H1 (cell line): ENCODE measurements at regions not wholly inside any gene's neighbourhood (a gene's known extent, or its start where the extent isn't known, plus 50 kb on each side); places are given as distances from the start of the nearest gene placed in this dataset.
A peak's percentile ranks its signal among the peaks of the same experiment; 100 is the strongest.

Experiments
- CTCF ChIA-PET: fragments of 300-600 bp; sonication (Branson Sonifier 250); formaldehyde crosslinking; loops from one replicate; lab custom pipeline; 2021; ENCODE audit not compliant: partially characterized antibody; lab: Charles Lee
- POLR2A ChIA-PET: fragments of 300-600 bp; sonication (Branson Sonifier 250); formaldehyde crosslinking; loops from one replicate; lab custom pipeline; 2021; ENCODE audit warnings: inconsistent platforms; ENCODE audit not compliant: partially characterized antibody; lab: Charles Lee
- DNase-seq, 2 experiments: peaks; one replicate each; pipeline versions ENCODE4 v3.0.0 to v3.0.0-alpha.2; 2010 to 2022; ENCODE audit warnings: low spot score in 2 of 2, low read depth in 1 of 2, mixed read lengths in 1 of 2
- FAIRE-seq: peaks from 2 replicates; lab custom pipeline; 2011; peaks lifted over from hg19 to GRCh38; lab: Jason Lieb, UNC
- H2AFZ ChIP-seq: 2 replicates; pipeline ENCODE4 v1.8.1; 2012; ENCODE audit warnings: low read length, inconsistent platforms
- H2AK5ac ChIP-seq: 2 replicates; pipeline ENCODE4 v1.6.1; 2013; ENCODE audit warnings: low read depth, low read length
- H2BK120ac ChIP-seq: replicated peaks from 2 replicates; pipeline ENCODE3; 2013; ENCODE audit warnings: low read depth, low read length, inconsistent platforms
- H2BK12ac ChIP-seq: 2 replicates; pipeline ENCODE4 v1.6.1; 2013; ENCODE audit warnings: low read depth, low read length
- H2BK15ac ChIP-seq: 2 replicates; pipeline ENCODE4 v1.6.1; 2013; ENCODE audit warnings: low read length
- H2BK20ac ChIP-seq: 2 replicates; pipeline ENCODE4 v1.6.1; 2013; ENCODE audit warnings: low read length
- H2BK5ac ChIP-seq: 2 replicates; pipeline ENCODE4 v1.6.1; 2013; ENCODE audit warnings: low read depth, low read length
- H3K14ac ChIP-seq: 2 replicates; pipeline ENCODE4 v1.6.1; 2013; ENCODE audit warnings: inconsistent platforms; ENCODE audit not compliant: insufficient read length
- H3K18ac ChIP-seq: 2 replicates; pipeline ENCODE4 v1.6.1; 2013; ENCODE audit warnings: low read length; ENCODE audit errors: extremely low read depth
- H3K23ac ChIP-seq: 2 replicates; pipeline ENCODE4 v1.6.1; 2013; ENCODE audit warnings: inconsistent platforms; ENCODE audit not compliant: insufficient read length
- H3K23me2 ChIP-seq: 2 replicates; pipeline ENCODE4 v1.6.1; 2013; ENCODE audit warnings: low read depth, low read length
- H3K27ac ChIP-seq: 2 replicates; pipeline ENCODE4 v1.6.1; 2011; ENCODE audit warnings: low read depth, low read length, inconsistent platforms
- H3K27me3 ChIP-seq, 4 experiments: replicated peaks in 1 of 4; 1 replicate in 1 of 4; 2 replicates in 3 of 4; pipeline versions ENCODE4 v1.6.1 to v1.8.1; 2011 to 2013; ENCODE audit warnings: low read length in 3 of 4, mild to moderate bottlenecking in 3 of 4, inconsistent platforms in 2 of 4, mixed read lengths in 2 of 4, moderate library complexity in 1 of 4; ENCODE audit not compliant: control insufficient read depth in 3 of 4, insufficient read depth in 3 of 4; ENCODE audit errors: extremely low read depth in 1 of 4
- H3K36me3 ChIP-seq, 4 experiments: 2 replicates each; pipeline versions ENCODE4 v1.6.1 to v1.8.1; 2011 to 2013; ENCODE audit warnings: mild to moderate bottlenecking in 4 of 4, low read length in 3 of 4, moderate library complexity in 2 of 4, control low read depth in 1 of 4, inconsistent platforms in 1 of 4; ENCODE audit not compliant: insufficient read depth in 4 of 4, control insufficient read depth in 2 of 4
- H3K4ac ChIP-seq: replicated peaks from 2 replicates; pipeline ENCODE3; 2013; ENCODE audit warnings: low read length, low read depth, mixed read lengths, inconsistent platforms; ENCODE audit not compliant: insufficient read length
- H3K4me1 ChIP-seq, 4 experiments: replicated peaks in 1 of 4; 1 replicate in 1 of 4; 2 replicates in 3 of 4; pipeline versions ENCODE4 v1.6.1 to v1.8.1; 2011 to 2013; ENCODE audit warnings: low read length in 3 of 4, inconsistent platforms in 2 of 4, mixed read lengths in 1 of 4; ENCODE audit not compliant: insufficient read depth in 4 of 4, control insufficient read depth in 3 of 4
- H3K4me2 ChIP-seq, 2 experiments: 2 replicates each; pipeline versions ENCODE4 v1.6.1 to v1.8.1; 2011 to 2013; ENCODE audit warnings: low read depth in 2 of 2, low read length in 2 of 2, control low read depth in 1 of 2, inconsistent platforms in 1 of 2, mild to moderate bottlenecking in 1 of 2; ENCODE audit not compliant: insufficient read depth in 1 of 2
- H3K4me3 ChIP-seq, 4 experiments: fragments of 200-600, 300-600 bp in 1 of 4; sonication (generic), shearing (Covaris generic), sonication (Bioruptor Twin) in 1 of 4; 2 replicates each; pipeline versions ENCODE4 v1.5.1 to v1.8.1; 2011 to 2016; ENCODE audit warnings: low read length in 4 of 4, low read depth in 3 of 4, control low read depth in 2 of 4, inconsistent platforms in 2 of 4, mild to moderate bottlenecking in 2 of 4, mixed read lengths in 1 of 4, moderate library complexity in 1 of 4; ENCODE audit not compliant: insufficient read depth in 2 of 4; ENCODE audit errors: extremely low read depth in 1 of 4
- H3K56ac ChIP-seq: replicated peaks from 2 replicates; pipeline ENCODE3; 2013; ENCODE audit warnings: low read depth, mild to moderate bottlenecking, mixed read lengths, low read length, inconsistent platforms; ENCODE audit not compliant: insufficient read length
- H3K79me1 ChIP-seq: 2 replicates; pipeline ENCODE4 v1.6.1; 2013; ENCODE audit warnings: low read depth, low read length, control low read depth
- H3K79me2 ChIP-seq, 2 experiments: 2 replicates each; pipeline versions ENCODE4 v1.6.1 to v1.8.1; 2012 to 2013; ENCODE audit warnings: low read length in 2 of 2, mild to moderate bottlenecking in 2 of 2, inconsistent platforms in 1 of 2; ENCODE audit not compliant: insufficient read depth in 2 of 2, control insufficient read depth in 1 of 2
- H3K9ac ChIP-seq, 4 experiments: replicated peaks in 1 of 4; 1 replicate in 1 of 4; 2 replicates in 3 of 4; pipeline versions ENCODE4 v1.6.1 to v1.8.1; 2011 to 2013; ENCODE audit warnings: low read depth in 3 of 4, low read length in 3 of 4, control low read depth in 2 of 4, mild to moderate bottlenecking in 2 of 4, moderate library complexity in 2 of 4, inconsistent platforms in 1 of 4; ENCODE audit errors: extremely low read depth in 1 of 4
- H3K9me3 ChIP-seq, 2 experiments: 2 replicates each; pipeline versions ENCODE4 v1.6.1 to v1.8.1; 2012 to 2013; ENCODE audit warnings: mild to moderate bottlenecking in 2 of 2, moderate library complexity in 2 of 2, control low read depth in 1 of 2, inconsistent platforms in 1 of 2, low read depth in 1 of 2, low read length in 1 of 2, mixed read lengths in 1 of 2; ENCODE audit not compliant: insufficient read depth in 2 of 2
- H4K20me1 ChIP-seq, 2 experiments: replicated peaks in 1 of 2; 2 replicates each; pipeline versions ENCODE3 to v1.8.1; 2011 to 2013; ENCODE audit warnings: inconsistent platforms in 2 of 2, low read length in 2 of 2, mild to moderate bottlenecking in 1 of 2; ENCODE audit not compliant: insufficient read depth in 2 of 2, control insufficient read depth in 1 of 2
- H4K5ac ChIP-seq: 2 replicates; pipeline ENCODE4 v1.6.1; 2013; ENCODE audit warnings: low read length, low read depth, mixed read lengths, inconsistent platforms; ENCODE audit not compliant: insufficient read length
- H4K8ac ChIP-seq: 2 replicates; pipeline ENCODE4 v1.8.0; 2013; ENCODE audit warnings: mild to moderate bottlenecking, moderate library complexity, low read length, inconsistent platforms; ENCODE audit not compliant: insufficient read depth; ENCODE audit errors: extremely low read depth
- H4K91ac ChIP-seq: replicated peaks from 2 replicates; pipeline ENCODE3; 2013; ENCODE audit warnings: low read length, mixed read lengths, inconsistent platforms; ENCODE audit not compliant: insufficient read length
- CBX8 ChIP-seq: fragments of 300-800, 300-1000 bp; sonication (generic); IDR thresholded peaks from 2 replicates; pipeline ENCODE4 v1.7.1; 2016; ENCODE audit warnings: low read depth, low read length, borderline replicate concordance
- CEBPB ChIP-seq: IDR thresholded peaks from 2 replicates; pipeline ENCODE4 v1.6.1; 2012; ENCODE audit warnings: low read depth, low read length
- EZH2 ChIP-seq: fragments of 200-600 bp; sonication (generic); IDR thresholded peaks from 2 replicates; pipeline ENCODE4 v1.7.1; 2012; ENCODE audit warnings: low read depth, mild to moderate bottlenecking, moderate library complexity, low read length, inconsistent platforms; ENCODE audit not compliant: severe bottlenecking
- HDAC2 ChIP-seq, 2 experiments: fragments of 300-600 bp in 1 of 2; sonication (generic) in 1 of 2; IDR thresholded peaks; 2 replicates each; pipeline ENCODE4 v1.6.1; 2011 to 2012; ENCODE audit warnings: low read depth in 2 of 2, low read length in 2 of 2, mild to moderate bottlenecking in 2 of 2, moderate library complexity in 2 of 2, borderline replicate concordance in 1 of 2, inconsistent platforms in 1 of 2
- KDM4A ChIP-seq: IDR thresholded peaks from one replicate; pipeline ENCODE4 v1.7.1; 2012; ENCODE audit warnings: low read depth, mild to moderate bottlenecking, moderate library complexity, low read length, inconsistent platforms; ENCODE audit not compliant: severe bottlenecking
- NANOG ChIP-seq: IDR thresholded peaks from 2 replicates; pipeline ENCODE4 v1.6.1; 2011; ENCODE audit warnings: low read length, low read depth, mild to moderate bottlenecking, inconsistent platforms; ENCODE audit not compliant: insufficient read depth, poor library complexity, severe bottlenecking
- RAD21 ChIP-seq, 2 experiments: IDR thresholded peaks in 1 of 2; conservative IDR thresholded peaks in 1 of 2; 2 replicates each; pipeline ENCODE4 v1.6.1; 2011; ENCODE audit warnings: low read depth in 2 of 2, low read length in 2 of 2, improper control_type of control experiment in 1 of 2, inconsistent platforms in 1 of 2, mild to moderate bottlenecking in 1 of 2, moderate library complexity in 1 of 2
- SP1 ChIP-seq: IDR thresholded peaks from 2 replicates; pipeline ENCODE4 v1.6.1; 2011; ENCODE audit warnings: low read depth, low read length
- TAF1 ChIP-seq: IDR thresholded peaks from 2 replicates; pipeline ENCODE4 v1.6.1; 2011; ENCODE audit warnings: mild to moderate bottlenecking, low read depth, low read length
- YY1 ChIP-seq: IDR thresholded peaks from 2 replicates; pipeline ENCODE4 v1.6.1; 2011; ENCODE audit warnings: low read depth, mild to moderate bottlenecking, low read length
- WGBS, 2 experiments: shearing (Covaris generic) in 1 of 2; methylation state at CpG; one replicate each; pipeline versions ENCODE4 v1.1.6 to v1.1.7; 2013 to 2015; ENCODE audit warnings: low lambda C conversion rate in 2 of 2, mixed read lengths in 2 of 2, inconsistent platforms in 1 of 2, low coverage in 1 of 2, missing lambda C conversion rate in 1 of 2; ENCODE audit not compliant: insufficient replicate concordance in 2 of 2, insufficient coverage in 1 of 2, insufficient read length in 1 of 2; ENCODE audit errors: extremely low coverage in 1 of 2, missing lambda C conversion rate in 1 of 2; 5-methylcytosine and 5-hydroxymethylcytosine counted together

DNA sequence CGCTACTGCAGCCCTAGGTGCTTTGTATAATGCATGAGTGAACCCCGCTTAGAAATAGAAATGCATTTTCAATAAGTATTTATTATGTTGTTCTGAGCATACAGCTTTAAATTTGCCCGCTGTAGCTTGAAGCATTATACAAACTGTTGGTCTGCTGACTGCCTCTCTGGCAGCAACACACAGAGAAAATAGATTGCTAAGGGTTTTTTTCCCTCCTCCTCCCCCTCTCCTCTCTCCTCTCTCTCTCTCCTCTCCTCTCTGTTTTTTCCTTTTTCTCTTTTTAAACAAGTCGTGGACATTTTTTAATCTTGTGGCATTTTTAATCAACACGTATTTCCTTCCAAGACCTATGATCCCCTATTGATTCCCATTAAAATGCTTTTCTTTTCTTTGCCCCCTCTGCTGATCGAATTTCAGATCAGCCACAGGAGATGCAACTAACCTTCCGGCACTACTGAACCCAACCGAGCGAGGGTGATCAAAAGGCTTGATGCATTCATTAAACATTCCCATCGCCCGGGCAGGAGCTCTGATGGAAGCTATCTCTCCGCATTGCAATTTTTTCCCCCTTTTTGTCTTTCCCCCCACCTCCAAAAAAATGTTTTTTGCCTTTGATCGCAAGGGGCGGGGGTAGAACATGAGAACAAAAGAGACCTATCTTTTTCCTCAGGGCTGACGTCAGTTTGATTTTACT, 90.7 kb upstream of the ARID1B start:
- no peak overlapping the region for H3K4ac ChIP-seq
- H2BK5ac ChIP-seq = 0 out of 2 replicates have a peak overlapping the region, but pooled peaks have one; percentile 82
- 0 out of 2 replicates have a peak overlapping the region, but pooled peaks have one; percentile 5 for H2BK20ac ChIP-seq
- no peak overlapping the region for H3K56ac ChIP-seq
- H3K4me3 ChIP-seq = peak overlapping the region; percentile 51 to 85 (median 64)
- no peaks in the 10 kb centered on the region; a peak in 1 of 7 replicates for H3K27me3 ChIP-seq
- H3K27ac ChIP-seq = peak overlapping the region; percentile 82; the same call in 1 of the 2 replicates
- 2% methylated on average over 15 of the region's 15 CpGs; no CpG with 5 or more reads in 1 of the 2 experiments for WGBS, 2 experiments
- H3K18ac ChIP-seq = peak overlapping the region; percentile 1; the same call in 1 of the 2 replicates
- no peaks in the 10 kb centered on the region for H3K9me3 ChIP-seq
- no peak overlapping the region for H2BK12ac ChIP-seq
- H2BK120ac ChIP-seq = no peak overlapping the region
- H3K23me2 ChIP-seq = peaks cover 2% of the 10 kb centered on the region; the same call in 1 of the 2 replicates
- no peaks in the 10 kb centered on the region for H4K20me1 ChIP-seq
- peak overlapping the region; percentile 14 to 81 (median 76) for H3K9ac ChIP-seq
- no peaks in the 10 kb centered on the region for H3K79me1 ChIP-seq
- H3K23ac ChIP-seq = no peak overlapping the region
- no peaks in the 10 kb centered on the region for H3K36me3 ChIP-seq
- peak overlapping the region; percentile 88 for H4K91ac ChIP-seq
- DNase-seq (no peak), FAIRE-seq (peak; percentile 88)
- ChIA-PET CTCF (interaction anchor here (0.7 to 2.1 kb wide), 3 partner anchors 28 to 1522 kb away, joined by 3 to 9 read pairs (median 5); no protein-coding TSS in a partner anchor), POLR2A (interaction anchor here (0.9 to 1.3 kb wide), 6 partner anchors 14 to 168 kb away, joined by 3 to 8 read pairs (median 4); partner anchors contain the start of gene ARID1B)
- H3K14ac ChIP-seq = no peak overlapping the region
- peaks cover 2 to 8% (median 5%) of the 10 kb centered on the region in 4 experiments; a peak in 6 of 7 replicates for H3K4me1 ChIP-seq
- H2AFZ ChIP-seq = peak overlapping the region; percentile 68
- H3K4me2 ChIP-seq = peak overlapping the region; percentile 67 to 75
- H3K79me2 ChIP-seq = no peaks in the 10 kb centered on the region
- H4K8ac ChIP-seq = peak overlapping the region; percentile 85; the same call in 1 of the 2 replicates
- no peak overlapping the region for H2BK15ac ChIP-seq
- peak overlapping the region; percentile 39 for H4K5ac ChIP-seq
- no peak overlapping the region for H2AK5ac ChIP-seq
- no peak for TF ChIP-seq EZH2
- TF ChIP-seq CEBPB = no peak
- no peak for TF ChIP-seq NANOG
- TF ChIP-seq HDAC2 (IDR thresholded peaks at IDR 0.05; ENCODE audit: borderline replicate concordance in 1 of 2, low read depth in 2 of 2, low read length in 2 of 2) = no peak
- 0 out of 2 replicates have a peak, but pooled peaks have one; percentile 8 for TF ChIP-seq YY1
- peak; percentile 1 to 25; a peak in 1 of 4 replicates for TF ChIP-seq RAD21 (IDR thresholded peaks at IDR 0.05 in 1 of 2, conservative IDR thresholded peaks at IDR 0.05 in 1 of 2; ENCODE audit: low read depth in 2 of 2, low read length in 2 of 2)
- TF ChIP-seq SP1 = peak; percentile 28; the same call in 1 of the 2 replicates
- no peak for TF ChIP-seq CBX8
- peak; percentile 3 for TF ChIP-seq KDM4A
- no peak for TF ChIP-seq TAF1
